NT2/D1 (cell line): ENCODE measurements at regions not wholly inside any gene's neighbourhood (a gene's known extent, or its start where the extent isn't known, plus 50 kb on each side); places are given as distances from the start of the nearest gene placed in this dataset.

ENCODE experiments used
- SUZ12 ChIP-seq: IDR thresholded peaks from 2 replicates; pipeline ENCODE4 v1.6.1; 2011; ENCODE audit not compliant: insufficient read length, insufficient read depth; ENCODE audit errors: extremely low read depth
- YY1 ChIP-seq: IDR thresholded peaks from 2 replicates; pipeline ENCODE4 v1.6.1; 2011; ENCODE audit not compliant: insufficient read length, insufficient read depth
- ZNF274 ChIP-seq: IDR thresholded peaks from 2 replicates; pipeline ENCODE4 v1.6.1; 2011; ENCODE audit warnings: mild to moderate bottlenecking, low read depth, low read length

DNA sequence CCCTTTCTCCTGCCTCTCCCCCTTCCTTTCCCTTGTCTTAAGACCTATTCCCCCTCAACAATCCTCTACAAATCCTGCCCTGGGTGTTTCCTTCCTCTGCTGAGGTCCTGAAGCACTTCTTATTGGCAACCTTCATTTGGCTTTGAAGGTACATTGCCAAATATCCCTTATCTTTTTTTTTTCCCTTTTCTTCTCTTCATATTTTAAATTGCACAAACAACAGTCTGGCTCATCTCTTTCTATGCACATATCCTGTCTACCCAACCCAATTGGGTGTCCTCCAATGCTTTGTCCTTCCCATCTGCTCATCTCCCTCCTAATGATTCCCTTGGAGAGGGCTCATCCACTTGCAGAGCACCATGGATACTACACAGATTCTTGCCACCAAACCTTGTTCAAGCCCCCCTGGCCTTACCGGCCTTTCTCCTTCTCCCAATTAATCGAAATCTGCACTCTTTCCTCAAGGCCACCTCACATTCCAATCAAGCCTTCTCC, 537.9 kb upstream of the JARID2 start:
- TF ChIP-seq ZNF274 (no peak), YY1 (no peak), SUZ12 (no peak)
